H9 (cell line): ENCODE measurements at regions not wholly inside any gene's neighbourhood (a gene's known extent, or its start where the extent isn't known, plus 50 kb on each side); places are given as distances from the start of the nearest gene placed in this dataset.

ENCODE experiments used
- DNase-seq: peaks from one replicate; pipeline ENCODE4 v3.0.0-alpha.2; 2017
- H2AFZ ChIP-seq: one replicate; pipeline ENCODE4 v1.6.1; 2013; ENCODE audit warnings: mild to moderate bottlenecking, low read length, control low read depth, moderate library complexity
- H2AK5ac ChIP-seq: 2 replicates; pipeline ENCODE4 v1.6.1; 2013; ENCODE audit warnings: low read length, control low read depth, mixed read lengths; ENCODE audit not compliant: insufficient read length
- H2BK120ac ChIP-seq: one replicate; pipeline ENCODE4 v1.6.1; 2013; ENCODE audit warnings: low read depth, mild to moderate bottlenecking, low read length, control low read depth, inconsistent platforms; ENCODE audit not compliant: poor library complexity, severe bottlenecking
- H2BK12ac ChIP-seq: 2 replicates; pipeline ENCODE4 v1.6.1; 2013; ENCODE audit warnings: low read length, control low read depth, mixed read lengths, low read depth; ENCODE audit not compliant: insufficient read length
- H2BK15ac ChIP-seq: 2 replicates; pipeline ENCODE4 v1.6.1; 2013; ENCODE audit warnings: low read depth, low read length, control low read depth
- H2BK20ac ChIP-seq: one replicate; pipeline ENCODE4 v1.6.1; 2013; ENCODE audit warnings: low read depth, mild to moderate bottlenecking, low read length, control low read depth, inconsistent platforms; ENCODE audit not compliant: poor library complexity, severe bottlenecking
- H2BK5ac ChIP-seq: 2 replicates; pipeline ENCODE4 v1.6.1; 2013; ENCODE audit warnings: low read length, control low read depth, mixed read lengths; ENCODE audit not compliant: insufficient read length
- H3K14ac ChIP-seq: 2 replicates; pipeline ENCODE4 v1.6.1; 2013; ENCODE audit warnings: low read length, control low read depth; ENCODE audit not compliant: insufficient read depth
- H3K18ac ChIP-seq: 2 replicates; pipeline ENCODE4 v1.6.1; 2013; ENCODE audit warnings: low read depth, mild to moderate bottlenecking, mixed read lengths, low read length, control low read depth; ENCODE audit not compliant: insufficient read length
- H3K23ac ChIP-seq: 2 replicates; pipeline ENCODE4 v1.6.1; 2013; ENCODE audit warnings: low read length, control low read depth, mixed read lengths, low read depth; ENCODE audit not compliant: insufficient read length
- H3K23me2 ChIP-seq: 2 replicates; pipeline ENCODE4 v1.6.1; 2013; ENCODE audit warnings: low read depth, mild to moderate bottlenecking, mixed read lengths, low read length, control low read depth; ENCODE audit not compliant: insufficient read length, poor library complexity, severe bottlenecking
- H3K27ac ChIP-seq: 2 replicates; pipeline ENCODE4 v1.5.1; 2013; ENCODE audit warnings: low read length, control low read depth, mixed read lengths, low read depth; ENCODE audit not compliant: insufficient read length
- H3K27me3 ChIP-seq: 2 replicates; pipeline ENCODE4 v1.6.1; 2013; ENCODE audit warnings: low read length, control low read depth, inconsistent platforms; ENCODE audit not compliant: insufficient read depth
- H3K4ac ChIP-seq: 2 replicates; pipeline ENCODE4 v1.6.1; 2013; ENCODE audit warnings: low read depth, mild to moderate bottlenecking, control low read depth, inconsistent platforms, low read length, moderate library complexity
- H3K4me1 ChIP-seq: 2 replicates; pipeline ENCODE4 v1.6.1; 2013; ENCODE audit warnings: low read length, control low read depth, inconsistent platforms; ENCODE audit not compliant: insufficient read depth
- H3K4me2 ChIP-seq: 2 replicates; pipeline ENCODE4 v1.6.1; 2013; ENCODE audit warnings: low read length, control low read depth, mixed read lengths; ENCODE audit not compliant: insufficient read length, insufficient read depth
- H3K56ac ChIP-seq: 2 replicates; pipeline ENCODE4 v1.6.1; 2013; ENCODE audit warnings: low read depth, mild to moderate bottlenecking, mixed read lengths, low read length, control low read depth; ENCODE audit not compliant: insufficient read length
- H3K79me1 ChIP-seq: 2 replicates; pipeline ENCODE4 v1.6.1; 2013; ENCODE audit warnings: low read depth, mild to moderate bottlenecking, moderate library complexity, low read length, control low read depth, inconsistent platforms; ENCODE audit not compliant: insufficient read depth, poor library complexity, severe bottlenecking
- H3K79me2 ChIP-seq: 2 replicates; pipeline ENCODE4 v1.6.1; 2013; ENCODE audit warnings: low read length, control low read depth, inconsistent platforms; ENCODE audit not compliant: insufficient read depth
- H3K9ac ChIP-seq: 2 replicates; pipeline ENCODE4 v1.6.1; 2013; ENCODE audit warnings: low read length, control low read depth, mixed read lengths; ENCODE audit not compliant: insufficient read length; ENCODE audit errors: extremely low read depth
- H3K9me3 ChIP-seq: one replicate; pipeline ENCODE4 v1.6.1; 2013; ENCODE audit warnings: low read depth, low read length, inconsistent platforms; ENCODE audit not compliant: control insufficient read depth
- H3T11ph ChIP-seq: one replicate; pipeline ENCODE4 v1.6.1; 2013; ENCODE audit warnings: mild to moderate bottlenecking, low read length, control low read depth, inconsistent platforms
- H4K20me1 ChIP-seq: one replicate; pipeline ENCODE4 v1.6.1; 2013; ENCODE audit not compliant: control insufficient read depth, insufficient read length, insufficient read depth
- H4K5ac ChIP-seq: 2 replicates; pipeline ENCODE4 v1.6.1; 2013; ENCODE audit warnings: low read depth, mild to moderate bottlenecking, mixed read lengths, low read length, control low read depth; ENCODE audit not compliant: insufficient read length
- H4K8ac ChIP-seq: replicated peaks from 2 replicates; pipeline ENCODE4 v1.6.1; 2013; ENCODE audit warnings: low read length, control low read depth, mixed read lengths, low read depth; ENCODE audit not compliant: insufficient read length
- H4K91ac ChIP-seq: 2 replicates; pipeline ENCODE4 v1.6.1; 2013; ENCODE audit warnings: low read depth, mild to moderate bottlenecking, moderate library complexity, mixed read lengths, low read length, control low read depth; ENCODE audit not compliant: insufficient read length
- H3K27ac Mint-ChIP-seq, 3 experiments: 2 replicates in 2 of 3; 3 replicates in 1 of 3; pipeline ENCODE4 v1.8.0; 2020 to 2021; ENCODE audit warnings: mixed read lengths in 3 of 3, mild to moderate bottlenecking in 1 of 3, moderate library complexity in 1 of 3
- H3K27me3 Mint-ChIP-seq: 2 replicates; pipeline ENCODE4 v1.8.0; 2021; ENCODE audit warnings: low read depth, mild to moderate bottlenecking, moderate library complexity, mixed read lengths
- H3K36me3 Mint-ChIP-seq, 3 experiments: 2 replicates in 2 of 3; 3 replicates in 1 of 3; pipeline ENCODE4 v1.8.0; 2020 to 2021; ENCODE audit warnings: low read depth in 3 of 3, mixed read lengths in 3 of 3; ENCODE audit not compliant: insufficient read depth in 1 of 3
- H3K4me1 Mint-ChIP-seq, 2 experiments: 2 replicates each; pipeline ENCODE4 v1.8.0; 2020; ENCODE audit warnings: mixed read lengths in 2 of 2
- H3K4me3 Mint-ChIP-seq, 2 experiments: 2 replicates in 1 of 2; 3 replicates in 1 of 2; pipeline ENCODE4 v1.8.0; 2020 to 2021; ENCODE audit warnings: mild to moderate bottlenecking in 2 of 2, mixed read lengths in 2 of 2, moderate library complexity in 1 of 2
- H3K9me3 Mint-ChIP-seq, 2 experiments: 2 replicates in 1 of 2; 3 replicates in 1 of 2; pipeline ENCODE4 v1.8.0; 2020; ENCODE audit warnings: mild to moderate bottlenecking in 2 of 2, mixed read lengths in 2 of 2, moderate library complexity in 1 of 2
- CTCF ChIP-seq: fragments of 200-600 bp; sonication (generic); conservative IDR thresholded peaks from 3 replicates; pipeline ENCODE4 v1.8.0; 2021; ENCODE audit warnings: antibody characterized with exemption, mild to moderate bottlenecking
- WGBS: extraction: QIAGEN DNeasy Blood & Tissue Kit; methylation state at CpG from one replicate; pipeline ENCODE4 v1.1.7; 2013; ENCODE audit warnings: missing lambda C conversion rate, low lambda C conversion rate, mixed read lengths; ENCODE audit not compliant: insufficient read length; ENCODE audit errors: extremely low coverage; 5-methylcytosine and 5-hydroxymethylcytosine counted together

- no peak overlapping the region for H2AK5ac ChIP-seq
- peak; percentile 49 for DNase-seq
- H4K91ac ChIP-seq = no peak overlapping the region
- no peak overlapping the region for H2BK20ac ChIP-seq
- no peak overlapping the region for H3K18ac ChIP-seq
- H3K23ac ChIP-seq = no peak overlapping the region
- H4K20me1 ChIP-seq = no peaks in the 10 kb centered on the region
- H4K5ac ChIP-seq = no peak overlapping the region
- WGBS = no CpG with 5 or more reads among the region's 38 CpGs
- H3T11ph ChIP-seq = no peak overlapping the region
- H3K4me3 Mint-ChIP-seq = peak overlapping the region; percentile 60 to 72
- peaks cover 35% of the 10 kb centered on the region for H3K27me3 Mint-ChIP-seq
- H2AFZ ChIP-seq = no peak overlapping the region
- no peaks in the 10 kb centered on the region for H3K36me3 Mint-ChIP-seq
- peak overlapping the region; percentile 8 to 66 (median 49); a peak in 3 of 7 replicates for H3K27ac Mint-ChIP-seq
- no peak overlapping the region for H2BK15ac ChIP-seq
- H3K27ac ChIP-seq = no peak overlapping the region
- no peak overlapping the region for H3K4ac ChIP-seq
- no peak overlapping the region for H2BK5ac ChIP-seq
- H3K4me1 Mint-ChIP-seq = peaks cover 32% of the 10 kb centered on the region in 2 experiments
- no peak overlapping the region for H3K9ac ChIP-seq
- no peak overlapping the region for H2BK120ac ChIP-seq
- H3K79me1 ChIP-seq = no peaks in the 10 kb centered on the region
- H3K9me3 ChIP-seq = no peaks in the 10 kb centered on the region
- H3K14ac ChIP-seq = peak overlapping the region; percentile 71
- H3K4me2 ChIP-seq = peak overlapping the region; percentile 40
- no peak overlapping the region for H2BK12ac ChIP-seq
- H3K56ac ChIP-seq = no peak overlapping the region
- H3K4me1 ChIP-seq = peaks cover 4% of the 10 kb centered on the region; the same call in 1 of the 2 replicates
- peaks cover 0 to 3% of the 10 kb centered on the region in 2 experiments; a peak in 2 of 5 replicates for H3K9me3 Mint-ChIP-seq
- no peak for TF ChIP-seq CTCF
- H3K79me2 ChIP-seq = no peaks in the 10 kb centered on the region
- no peak overlapping the region for H4K8ac ChIP-seq
- H3K27me3 ChIP-seq = peaks cover 9% of the 10 kb centered on the region; the same call in 1 of the 2 replicates
- no peaks in the 10 kb centered on the region for H3K23me2 ChIP-seq
These were observed 377.7 kb downstream of the BRD1 start for GRCh38 chr22:49449811-49450446.
